Activated CD4-positive, CD25-positive, alpha-beta regulatory T cell treated with anti-CD3 and anti-CD28 coated beads, Interleukin-2, amount 50 U/mL, for 16 hours (primary cell): ENCODE measurements at regions not wholly inside any gene's neighbourhood (a gene's known extent, or its start where the extent isn't known, plus 50 kb on each side); places are given as distances from the start of the nearest gene placed in this dataset.

ENCODE experiments used
- DNase-seq: peaks from one replicate; pipeline ENCODE4 v3.0.0-alpha.2; 2020; ENCODE audit warnings: low read depth, low spot score

DNA sequence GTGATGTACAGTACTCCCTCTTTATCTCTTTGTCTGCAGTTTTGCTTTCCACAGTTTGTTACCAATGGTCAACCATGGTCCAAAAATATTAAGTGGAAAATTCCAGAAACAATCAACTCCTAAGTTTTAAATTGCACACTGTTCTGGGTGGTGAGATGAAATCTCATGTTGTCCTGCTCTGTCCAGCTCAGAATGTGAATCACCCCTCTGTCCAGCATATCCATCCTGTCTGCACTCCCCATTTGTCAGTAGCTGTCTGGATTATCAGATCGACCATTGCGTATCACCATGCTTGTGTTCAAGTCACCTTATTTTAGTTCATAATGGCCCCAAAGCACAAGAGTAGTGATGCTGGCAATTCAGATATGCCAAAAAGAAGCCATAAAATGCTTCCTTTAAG is 118.2 kb upstream of the PDE4B start:
- DNase-seq = no peak

DNA sequence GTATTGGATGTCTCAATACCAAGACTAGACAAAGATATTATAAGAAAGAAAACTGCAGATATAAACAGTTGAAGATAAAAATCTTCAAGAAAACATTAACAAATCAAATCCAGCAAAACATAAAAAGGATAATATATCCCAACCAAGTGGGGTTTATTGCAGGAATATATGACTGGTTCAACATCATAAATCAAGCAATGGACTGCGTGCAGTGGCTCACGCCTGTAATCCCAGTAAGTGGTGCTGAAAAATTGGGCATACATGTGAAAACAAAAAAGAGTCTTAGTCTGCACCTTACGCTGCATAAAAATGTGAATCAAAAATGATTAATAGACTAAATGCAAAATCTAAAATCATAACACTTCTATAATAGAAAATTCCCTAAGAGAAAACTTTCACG is 112.9 kb upstream of the PDE4B start:
- no peak for DNase-seq

DNA sequence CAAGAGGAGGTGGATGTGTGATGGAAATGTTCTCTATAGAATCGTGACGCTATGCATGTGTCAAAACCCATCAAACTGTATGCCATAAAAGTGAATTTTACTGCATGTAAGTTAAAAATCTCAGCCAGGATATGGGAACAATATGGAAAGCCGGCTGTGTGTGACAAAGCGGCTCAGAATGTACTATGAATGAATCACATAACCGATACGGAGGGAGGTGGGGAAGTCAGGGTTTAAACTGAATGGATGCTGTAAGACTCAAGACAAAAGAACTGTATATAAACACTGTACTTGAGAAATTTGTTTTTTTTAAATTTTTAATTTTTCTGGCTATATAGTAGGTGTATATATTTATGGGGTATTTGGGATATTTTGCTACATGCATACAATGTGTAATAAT is 111.6 kb upstream of the PDE4B start:
- no peak for DNase-seq

DNA sequence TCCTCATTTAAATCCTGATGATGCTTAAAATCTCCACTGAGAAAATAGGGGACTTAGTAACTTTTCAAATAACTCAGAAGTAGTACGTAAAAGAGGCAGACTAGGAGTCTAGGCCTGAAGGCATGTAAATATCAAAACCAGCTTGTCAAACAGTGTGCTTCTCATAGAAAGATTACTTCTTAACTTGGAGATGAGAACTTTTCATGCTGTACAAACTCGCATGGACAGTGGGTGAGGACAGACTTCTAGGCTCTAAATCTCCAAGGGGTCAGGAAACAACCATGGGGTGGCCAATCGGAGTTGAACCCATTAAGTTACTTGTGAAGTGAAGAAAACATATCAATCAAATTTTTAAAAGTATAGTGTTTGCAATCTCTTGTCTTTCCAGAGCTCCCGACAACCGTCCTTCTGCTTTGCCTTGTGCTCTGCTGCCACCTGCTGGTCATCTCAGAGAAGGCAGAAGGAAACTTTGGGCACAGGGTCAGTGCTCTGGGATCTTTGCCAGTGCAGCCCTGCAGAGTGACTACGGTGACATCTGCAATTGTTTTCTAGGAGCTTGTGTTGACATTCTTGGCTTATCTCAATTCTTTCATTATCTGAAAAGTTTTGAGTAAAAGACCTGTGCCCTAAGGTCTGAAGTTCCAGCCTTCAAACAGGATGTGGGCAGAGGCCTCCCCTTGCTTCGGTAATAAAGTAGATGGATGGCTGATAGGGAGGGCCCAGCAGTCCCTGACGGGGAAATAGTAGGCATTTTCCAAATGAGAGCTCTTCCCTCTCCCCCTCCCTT is 105.1 kb upstream of the PDE4B start:
- peak; percentile 68 for DNase-seq

DNA sequence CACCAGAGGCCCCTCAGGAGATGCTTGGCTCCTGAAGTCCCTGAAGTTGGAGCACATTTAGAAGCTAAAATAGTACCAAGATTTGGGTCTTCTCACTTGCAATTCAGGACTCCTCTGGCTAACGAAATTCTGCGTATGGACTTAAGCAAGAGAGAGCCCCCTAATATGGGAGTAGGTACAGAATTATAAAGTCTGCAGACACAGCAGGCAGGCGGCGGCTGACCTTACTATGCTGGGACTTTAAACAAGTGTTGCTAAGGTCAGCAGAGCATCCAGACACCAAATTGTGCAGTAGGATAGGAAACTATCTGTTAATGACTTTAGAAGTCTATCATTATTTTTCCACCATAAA is 104.5 kb upstream of the PDE4B start:
- no peak for DNase-seq

DNA sequence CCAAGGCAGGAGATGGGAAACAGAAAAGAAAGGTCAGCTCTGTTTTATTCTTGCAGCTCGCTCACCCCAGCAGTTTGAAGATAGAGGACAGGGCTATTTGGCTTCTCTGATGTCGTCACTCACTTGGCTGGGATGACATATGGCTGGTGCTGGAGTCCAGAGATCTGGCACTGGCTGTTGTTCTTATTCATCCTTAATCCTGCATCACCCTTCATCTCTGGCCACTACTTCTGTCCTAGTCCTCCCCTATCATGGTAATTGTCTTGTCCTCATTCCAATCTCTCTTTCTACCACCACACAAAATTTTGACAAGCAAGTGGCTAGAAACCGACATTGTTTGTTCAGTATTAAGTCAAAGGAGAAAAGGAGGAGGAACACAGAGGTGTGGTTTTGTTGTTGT is 103.8 kb upstream of the PDE4B start:
- DNase-seq = no peak

DNA sequence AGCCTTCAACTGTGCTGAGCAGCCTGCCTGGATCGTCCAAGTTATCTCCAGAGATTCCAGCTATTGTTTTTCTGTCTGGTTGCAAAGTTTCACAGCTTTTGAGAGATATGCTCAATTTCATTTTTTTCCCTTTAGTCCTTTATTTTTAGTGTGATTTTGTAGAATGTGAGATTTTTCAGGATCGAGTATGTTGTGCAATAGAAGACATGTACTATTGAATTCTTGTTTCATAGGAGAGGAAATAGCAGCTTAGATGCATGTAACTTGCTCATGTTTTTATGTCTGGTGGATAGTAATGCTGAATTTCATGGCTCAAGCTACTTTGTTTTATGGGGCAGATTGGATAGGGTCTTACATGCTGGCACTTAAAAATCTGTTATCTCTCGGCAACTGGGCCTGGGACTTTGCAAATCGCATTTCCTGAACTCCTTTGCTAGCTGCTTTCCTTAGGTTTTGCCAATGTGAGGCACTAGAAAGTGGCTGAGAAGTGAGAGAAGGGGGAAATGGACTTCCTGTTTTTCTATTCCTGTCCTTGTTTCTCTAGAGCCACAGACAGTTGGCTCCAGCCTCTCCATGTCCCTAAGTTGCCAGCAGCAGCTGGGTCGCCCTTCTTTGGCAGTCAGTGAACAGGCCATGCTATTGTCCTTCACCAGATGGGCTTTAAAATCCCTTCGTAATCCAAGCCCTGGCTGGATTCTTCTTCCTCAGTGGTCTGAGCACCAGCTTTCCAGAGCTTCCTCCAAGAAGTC is 101.4 kb upstream of the PDE4B start:
- no peak for DNase-seq

DNA sequence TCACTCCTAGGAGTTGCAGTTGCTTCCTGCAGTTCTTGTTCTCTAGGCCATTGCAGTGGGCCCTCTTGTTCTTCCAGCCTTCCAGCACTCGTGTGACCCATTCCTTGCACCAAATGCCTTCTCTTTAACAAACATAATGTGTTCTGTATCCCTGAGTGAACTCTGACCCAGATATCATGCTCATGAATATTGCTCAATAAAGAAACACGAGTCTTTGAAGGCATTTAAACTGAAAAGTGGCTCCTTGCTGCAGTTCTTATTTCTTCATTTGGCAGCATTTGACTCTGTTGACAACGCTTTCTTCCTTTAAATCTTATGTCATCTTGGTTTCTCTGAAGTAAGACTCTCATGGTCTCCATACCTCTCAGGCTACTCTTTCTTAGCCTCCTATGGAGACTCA is 100.7 kb upstream of the PDE4B start:
- DNase-seq = no peak

DNA sequence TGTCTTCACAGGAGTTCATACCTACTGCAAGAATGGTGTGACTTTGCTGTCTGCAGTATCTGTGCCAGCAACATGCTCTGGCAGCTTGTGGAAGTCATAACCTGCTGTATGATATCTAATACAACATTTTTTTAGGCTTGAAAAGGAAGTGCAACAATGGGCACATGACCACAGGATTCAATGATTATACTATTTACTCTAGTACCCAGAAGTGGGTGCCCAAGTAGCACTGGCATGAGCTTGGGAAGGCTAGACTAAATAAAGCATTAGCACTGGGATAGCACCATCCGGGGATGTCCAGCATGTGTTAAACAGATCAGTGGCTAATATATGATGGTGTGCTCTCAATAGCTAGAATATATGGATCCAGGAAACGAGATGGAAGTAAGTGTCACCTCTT is 98.6 kb upstream of the PDE4B start:
- DNase-seq = no peak

DNA sequence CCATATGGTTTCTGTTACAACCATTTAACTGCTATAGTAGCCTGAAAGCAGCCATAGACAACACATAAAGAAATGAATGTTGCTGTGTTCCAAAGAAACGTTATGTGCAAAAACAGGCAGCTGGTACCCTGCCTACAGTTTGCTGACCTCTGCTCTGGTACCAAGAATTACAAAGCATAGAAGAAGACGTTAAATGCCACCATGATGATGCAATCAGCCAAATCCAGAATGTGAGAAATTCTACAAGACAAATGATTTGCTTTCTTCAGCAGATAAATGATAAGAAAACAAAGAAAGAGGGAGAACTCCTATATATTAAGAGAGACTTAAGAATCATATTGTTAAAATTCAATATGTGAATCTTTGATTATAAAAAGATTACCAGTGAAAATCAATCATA is 97.8 kb upstream of the PDE4B start:
- no peak for DNase-seq

DNA sequence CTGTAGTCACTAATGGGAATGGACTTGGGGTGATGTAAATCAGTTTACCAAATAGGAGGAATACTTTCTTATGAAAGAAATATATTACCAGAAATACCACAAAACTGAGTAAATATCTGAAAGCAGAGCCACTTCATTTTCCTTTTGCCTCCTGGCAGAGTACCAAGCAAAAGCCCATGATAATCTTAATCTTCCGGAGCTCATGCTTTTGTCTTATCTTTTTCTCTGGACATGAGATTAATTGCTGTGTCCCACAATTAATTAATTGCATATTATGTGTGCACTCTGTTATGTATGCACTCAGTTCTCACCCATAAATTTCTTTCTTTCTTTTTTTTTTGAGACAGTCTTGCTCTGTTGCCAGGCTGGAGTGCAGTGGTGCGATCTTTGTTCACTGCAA is 94.1 kb upstream of the PDE4B start:
- DNase-seq = no peak

DNA sequence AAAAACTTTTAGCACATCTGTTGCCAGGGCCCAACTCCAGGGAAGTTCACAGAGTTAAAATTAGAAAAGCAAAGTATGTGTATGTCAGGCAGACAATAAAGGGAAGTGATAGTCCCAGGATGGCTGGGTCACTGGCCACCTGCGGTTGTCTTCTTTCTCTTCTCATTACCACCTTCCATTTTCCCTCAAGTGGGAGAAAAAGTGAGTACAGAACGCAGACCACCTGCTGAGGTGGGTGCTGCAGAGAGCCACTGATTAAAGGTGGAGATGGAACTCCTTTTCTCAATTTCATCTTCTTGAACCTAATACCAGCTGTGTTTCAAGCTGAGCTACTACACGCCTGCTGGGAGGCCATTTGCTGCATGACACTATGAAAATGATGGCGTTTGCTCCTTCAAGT is 88.8 kb upstream of the PDE4B start:
- no peak for DNase-seq

DNA sequence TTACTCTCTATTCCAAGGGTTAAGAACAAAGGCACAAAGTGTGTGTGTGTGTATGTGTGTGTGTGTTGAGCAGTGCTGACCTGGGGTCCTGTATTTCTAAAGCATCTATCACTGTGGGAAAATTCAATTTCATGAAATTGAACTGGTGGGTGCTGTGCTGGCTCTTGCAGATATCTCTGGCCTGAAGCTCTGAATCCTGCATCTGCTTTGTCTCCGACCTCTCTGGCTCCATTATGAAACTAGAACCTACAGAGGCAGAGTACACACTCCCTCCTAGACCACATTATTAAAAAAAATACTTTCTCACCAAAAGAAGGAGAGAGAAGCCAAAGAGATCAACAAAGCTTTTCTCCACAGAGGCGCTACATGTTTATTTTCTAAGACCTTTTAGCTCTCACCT is 88.4 kb upstream of the PDE4B start:
- no peak for DNase-seq

DNA sequence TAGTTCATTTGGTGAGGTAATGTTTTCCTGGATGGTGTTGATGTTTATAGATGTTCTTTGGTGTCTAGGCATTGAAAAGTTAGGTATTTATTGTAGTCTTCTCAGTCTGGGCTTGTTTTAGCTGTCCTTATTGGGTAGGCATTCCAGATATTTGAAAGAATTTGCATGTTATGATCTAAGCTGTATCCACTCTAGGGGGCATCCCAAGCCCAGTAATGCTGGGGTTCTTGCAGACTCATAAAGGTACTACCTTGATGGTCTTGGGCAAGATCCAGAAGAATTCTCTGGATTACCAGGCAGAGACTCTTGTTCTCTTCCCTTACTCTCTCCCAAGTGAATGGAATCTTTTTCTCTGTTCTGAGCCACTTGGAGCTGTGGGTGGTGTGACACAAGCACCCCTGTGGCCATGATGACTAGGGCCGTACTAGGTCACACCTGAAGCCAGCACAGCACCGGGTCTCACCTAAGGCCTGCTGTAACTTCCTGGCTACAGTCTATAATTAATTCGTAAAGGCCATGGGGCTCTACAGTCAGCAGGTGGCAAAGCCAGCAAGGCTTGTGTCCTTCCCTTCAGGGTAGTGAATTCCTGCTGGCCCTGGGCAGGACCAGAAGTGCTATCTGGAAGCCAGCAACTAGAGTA is 74.8 kb upstream of the PDE4B start:
- DNase-seq = no peak

DNA sequence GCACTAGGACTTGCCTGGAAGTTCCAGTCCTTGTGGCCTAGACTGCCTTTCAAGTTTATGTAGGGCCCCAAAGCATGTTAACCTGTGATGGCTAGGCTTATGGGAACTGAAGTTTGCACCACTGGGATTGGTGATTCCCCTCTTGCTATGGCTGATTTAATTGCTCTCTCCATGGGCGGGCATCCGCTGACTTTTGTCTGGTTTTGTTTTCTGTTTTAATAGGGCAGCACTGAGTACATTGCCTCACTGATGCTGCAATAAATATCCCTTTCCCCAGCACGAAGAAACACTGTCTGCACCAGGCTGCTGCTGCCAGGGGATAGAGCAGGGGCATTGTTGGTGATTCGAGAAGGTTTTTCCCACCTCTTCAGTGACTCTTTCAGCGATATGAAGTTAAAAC is 73.3 kb upstream of the PDE4B start:
- no peak for DNase-seq

DNA sequence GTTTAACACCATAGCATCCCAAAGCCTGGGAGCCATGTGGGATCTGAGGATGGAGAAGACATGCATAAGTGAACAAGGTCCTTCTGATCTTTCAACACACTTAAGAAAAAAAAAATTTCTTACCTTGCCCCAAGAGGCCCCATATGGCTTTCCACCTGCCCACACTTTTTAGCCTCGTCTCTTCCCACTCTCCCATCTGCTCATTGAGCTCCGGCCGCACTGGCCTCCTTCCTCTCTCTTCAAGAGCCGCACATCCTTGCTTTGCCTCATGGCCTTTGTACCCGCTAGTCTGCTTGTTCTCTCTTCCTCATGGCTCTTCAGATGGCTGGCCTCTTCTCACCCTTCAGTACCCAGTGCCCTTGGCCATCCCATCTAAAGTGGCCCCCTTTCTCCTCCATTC is 70.2 kb upstream of the PDE4B start:
- DNase-seq = no peak

DNA sequence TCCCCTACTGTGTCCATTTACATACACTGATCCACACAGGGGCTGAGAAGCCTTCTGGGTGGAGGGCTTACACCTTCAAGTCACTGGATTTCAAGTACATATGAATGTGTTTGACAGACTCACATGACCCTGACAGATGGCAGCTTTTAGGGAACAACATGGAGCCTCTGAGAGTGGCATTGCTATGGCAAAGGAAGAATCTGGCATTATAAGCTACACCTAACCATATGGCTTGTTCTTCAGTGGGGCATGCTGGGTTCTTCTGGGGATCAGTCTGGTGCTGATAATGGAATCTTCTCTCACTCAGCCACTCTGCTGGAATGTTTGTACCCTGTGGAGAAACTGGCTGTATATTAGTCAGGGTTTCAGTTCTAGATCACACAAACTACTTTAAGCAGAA is 68.5 kb upstream of the PDE4B start:
- DNase-seq = no peak

DNA sequence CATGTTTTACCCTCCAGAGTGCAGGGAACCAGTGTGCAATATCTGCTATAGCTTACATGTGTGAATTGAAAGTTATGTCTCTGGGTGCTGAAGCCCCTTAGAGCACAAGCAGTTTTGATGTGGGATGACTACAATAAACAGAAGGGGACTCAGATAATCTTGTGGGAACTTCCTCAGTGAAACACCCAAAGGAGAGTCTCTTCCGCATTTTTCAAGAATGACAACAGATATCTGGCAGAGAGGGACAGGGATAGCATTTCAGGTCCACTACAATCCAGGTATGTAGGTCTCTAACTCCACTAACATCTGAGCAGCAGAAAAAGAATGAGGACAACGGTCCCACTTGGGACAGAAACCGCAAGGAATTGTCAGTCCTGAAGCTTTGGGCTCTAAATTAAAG is 67.6 kb upstream of the PDE4B start:
- no peak for DNase-seq

DNA sequence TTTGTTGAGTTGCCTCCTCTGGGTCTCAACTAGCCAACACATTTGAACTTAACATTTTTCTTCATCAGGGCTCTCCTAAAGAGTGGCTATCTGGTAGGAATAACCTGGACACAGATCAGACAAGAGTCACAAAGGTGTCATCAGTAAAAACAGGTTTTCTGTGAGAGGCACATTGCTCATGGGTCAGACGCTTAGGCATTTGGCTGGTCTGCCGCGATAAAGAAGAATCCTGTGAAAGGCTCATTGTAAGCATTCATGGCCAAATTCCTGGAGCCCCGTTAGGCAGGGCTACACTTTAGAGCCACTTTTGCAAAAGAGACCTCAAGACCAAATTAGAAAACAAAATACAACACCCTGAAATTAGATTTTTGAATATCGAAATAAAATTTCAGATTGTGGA is 64.2 kb upstream of the PDE4B start:
- DNase-seq = no peak

DNA sequence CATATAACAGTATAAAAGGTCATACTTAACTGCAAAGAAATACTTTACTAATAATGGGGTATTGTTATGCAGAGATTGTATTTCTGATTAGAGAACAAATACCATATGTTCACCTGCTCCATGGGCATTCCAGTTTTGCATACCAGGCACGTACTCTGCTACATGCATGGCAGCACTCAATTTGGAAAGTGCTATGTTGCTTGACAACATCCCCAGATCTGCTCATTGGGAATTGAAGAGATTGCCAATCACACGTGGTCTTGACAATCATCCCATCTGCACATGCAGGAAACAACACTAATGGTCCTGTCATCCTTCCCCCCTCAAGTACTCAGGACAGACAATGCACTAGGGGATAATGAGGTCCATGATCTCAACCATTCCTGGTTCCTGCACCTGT is 63.4 kb upstream of the PDE4B start:
- no peak for DNase-seq

DNA sequence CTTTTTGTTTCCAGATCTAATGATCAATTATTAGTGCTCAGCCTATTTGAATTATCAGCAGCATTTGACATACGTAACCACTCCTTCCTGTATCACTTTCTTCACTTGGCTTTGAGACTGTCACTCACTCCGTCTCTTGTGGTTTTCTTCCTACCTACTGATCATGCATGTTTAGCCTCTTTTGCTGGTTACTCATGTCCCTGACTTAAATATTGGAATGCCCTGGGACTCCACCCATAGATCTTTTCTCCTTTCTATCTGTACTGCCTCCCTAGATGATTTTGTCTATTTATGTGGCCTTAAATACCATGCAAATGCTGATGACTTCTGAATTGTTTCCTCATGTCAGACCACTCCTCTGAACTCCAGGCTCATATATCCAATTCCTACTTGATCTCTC is 57.7 kb upstream of the PDE4B start:
- no peak for DNase-seq

DNA sequence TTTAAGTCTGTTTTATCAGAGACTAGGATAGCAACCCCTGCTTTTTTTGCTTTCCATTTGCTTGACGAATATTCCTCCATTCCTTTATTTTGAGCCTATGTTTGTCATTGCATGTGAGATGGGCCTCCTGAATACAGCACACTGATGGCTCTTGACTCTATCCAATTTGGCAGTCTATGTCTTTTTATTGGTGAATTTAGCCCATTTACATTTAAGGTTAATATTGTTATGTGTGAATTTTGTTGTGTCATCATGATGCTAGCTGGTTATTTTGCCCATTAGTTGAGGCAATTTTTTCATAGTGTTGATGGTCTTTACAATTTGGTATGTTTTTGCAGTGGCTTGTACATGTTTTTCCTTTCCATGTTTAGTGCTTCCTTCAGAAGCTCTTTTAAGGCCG is 50.7 kb upstream of the PDE4B start:
- no peak for DNase-seq
